ENCODE measurements at regions not wholly inside any gene's neighbourhood (a gene's known extent, or its start where the extent isn't known, plus 50 kb on each side); places are given as distances from the start of the nearest gene placed in this dataset.

- DNase-seq = no peak
These were observed 1012.0 kb downstream of the FLRT2 start for GRCh38 chr14:86541972-86542371.

- DNase-seq = no peak
These were observed 1010.8 kb downstream of the FLRT2 start for GRCh38 chr14:86540636-86541247.

- no peak for DNase-seq
These were observed 1009.6 kb downstream of the FLRT2 start for GRCh38 chr14:86539361-86540070.

GRCh38 chr14:86533834-86534233 lies 1003.9 kb downstream of the FLRT2 start:
- no peak for DNase-seq

- no peak for DNase-seq
These were observed 1002.3 kb downstream of the FLRT2 start for GRCh38 chr14:86532219-86532618.

GRCh38 chr14:86530457-86530856 lies 1000.5 kb downstream of the FLRT2 start:
- DNase-seq = no peak

GRCh38 chr14:86527312-86527711 lies 997.4 kb downstream of the FLRT2 start:
- DNase-seq = no peak

GRCh38 chr14:86525673-86526072 lies 995.7 kb downstream of the FLRT2 start:
- no peak for DNase-seq

- DNase-seq = no peak
These were observed 991.9 kb downstream of the FLRT2 start for GRCh38 chr14:86521843-86522242.

GRCh38 chr14:86521031-86521730 lies 991.2 kb downstream of the FLRT2 start:
- DNase-seq = no peak

GRCh38 chr14:86518298-86518697 lies 988.4 kb downstream of the FLRT2 start:
- no peak for DNase-seq

- DNase-seq = no peak
These were observed 985.3 kb downstream of the FLRT2 start for GRCh38 chr14:86515195-86515594.

- no peak for DNase-seq
These were observed 983.6 kb downstream of the FLRT2 start for GRCh38 chr14:86513564-86513963.

GRCh38 chr14:86513056-86513455 lies 983.1 kb downstream of the FLRT2 start:
- DNase-seq = no peak

- DNase-seq = no peak
These were observed 980.5 kb downstream of the FLRT2 start for GRCh38 chr14:86510491-86510890.

- DNase-seq = no peak
These were observed 975.9 kb downstream of the FLRT2 start for GRCh38 chr14:86505808-86506207.

GRCh38 chr14:86501611-86502010 lies 971.7 kb downstream of the FLRT2 start:
- no peak for DNase-seq

GRCh38 chr14:86491743-86492142 lies 961.8 kb downstream of the FLRT2 start:
- DNase-seq = no peak

GRCh38 chr14:86481104-86481503 lies 951.2 kb downstream of the FLRT2 start:
- DNase-seq = no peak

- DNase-seq = no peak
These were observed 934.4 kb downstream of the FLRT2 start for GRCh38 chr14:86464341-86464740.

- no peak for DNase-seq
These were observed 932.3 kb downstream of the FLRT2 start for GRCh38 chr14:86462193-86462753.

- no peak for DNase-seq
These were observed 927.7 kb downstream of the FLRT2 start for GRCh38 chr14:86457481-86458135.

- no peak for DNase-seq
These were observed 920.1 kb downstream of the FLRT2 start for GRCh38 chr14:86450085-86450484.

Data from activated naive CD4-positive, alpha-beta T cell treated with anti-CD3 and anti-CD28 coated beads, Interleukin-2, amount 50 U/mL, for 16 hours (primary cell).